ENCODE measurements at regions not wholly inside any gene's neighbourhood (a gene's known extent, or its start where the extent isn't known, plus 50 kb on each side); places are given as distances from the start of the nearest gene placed in this dataset.

GRCh38 chr11:38282718-38283117 is 1684.7 kb upstream of the RAG2 start:
- H2BK15ac ChIP-seq (ENCODE audit: low read depth, low read length), result no peak overlapping the region
- no peak overlapping the region for H2AK5ac ChIP-seq (ENCODE audit: insufficient read length, low read length)
- H3K27me3 ChIP-seq (ENCODE audit: insufficient read depth, low read length), result no peaks in the 10 kb centered on the region
- no peaks in the 10 kb centered on the region for H3K79me2 ChIP-seq (ENCODE audit: insufficient read depth, low read length)
- H3K9me3 Mint-ChIP-seq, result no peaks in the 10 kb centered on the region; a peak in 1 of 5 replicates
- H4K5ac ChIP-seq (ENCODE audit: insufficient read length, low read depth, low read length), result no peak overlapping the region
- H3K79me1 ChIP-seq (ENCODE audit: insufficient read depth, low read depth, low read length, poor library complexity, severe bottlenecking), result no peaks in the 10 kb centered on the region
- no peaks in the 10 kb centered on the region for H3K23me2 ChIP-seq (ENCODE audit: insufficient read length, low read depth, low read length, poor library complexity, severe bottlenecking)
- no peak overlapping the region for H2BK120ac ChIP-seq (ENCODE audit: low read depth, low read length, poor library complexity, severe bottlenecking)
- H2AFZ ChIP-seq (ENCODE audit: low read length), result no peak overlapping the region
- DNase-seq, result no peak
- H3K4me1 ChIP-seq (ENCODE audit: insufficient read depth, low read length), result no peaks in the 10 kb centered on the region
- no peaks in the 10 kb centered on the region for H3K36me3 Mint-ChIP-seq (ENCODE audit: insufficient read depth in 1 of 3, low read depth in 3 of 3)
- TF ChIP-seq, protein P1, sequence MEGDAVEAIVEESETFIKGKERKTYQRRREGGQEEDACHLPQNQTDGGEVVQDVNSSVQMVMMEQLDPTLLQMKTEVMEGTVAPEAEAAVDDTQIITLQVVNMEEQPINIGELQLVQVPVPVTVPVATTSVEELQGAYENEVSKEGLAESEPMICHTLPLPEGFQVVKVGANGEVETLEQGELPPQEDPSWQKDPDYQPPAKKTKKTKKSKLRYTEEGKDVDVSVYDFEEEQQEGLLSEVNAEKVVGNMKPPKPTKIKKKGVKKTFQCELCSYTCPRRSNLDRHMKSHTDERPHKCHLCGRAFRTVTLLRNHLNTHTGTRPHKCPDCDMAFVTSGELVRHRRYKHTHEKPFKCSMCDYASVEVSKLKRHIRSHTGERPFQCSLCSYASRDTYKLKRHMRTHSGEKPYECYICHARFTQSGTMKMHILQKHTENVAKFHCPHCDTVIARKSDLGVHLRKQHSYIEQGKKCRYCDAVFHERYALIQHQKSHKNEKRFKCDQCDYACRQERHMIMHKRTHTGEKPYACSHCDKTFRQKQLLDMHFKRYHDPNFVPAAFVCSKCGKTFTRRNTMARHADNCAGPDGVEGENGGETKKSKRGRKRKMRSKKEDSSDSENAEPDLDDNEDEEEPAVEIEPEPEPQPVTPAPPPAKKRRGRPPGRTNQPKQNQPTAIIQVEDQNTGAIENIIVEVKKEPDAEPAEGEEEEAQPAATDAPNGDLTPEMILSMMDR (conservative IDR thresholded peaks at IDR 0.05), result no peak
- H3K18ac ChIP-seq (ENCODE audit: insufficient read length, low read depth, low read length), result no peak overlapping the region
- no peak overlapping the region for H2BK5ac ChIP-seq (ENCODE audit: insufficient read length, low read length)
- H4K20me1 ChIP-seq (ENCODE audit: control insufficient read depth, insufficient read depth, insufficient read length), result no peaks in the 10 kb centered on the region
- H3K27me3 Mint-ChIP-seq (ENCODE audit: low read depth), result no peaks in the 10 kb centered on the region
- H4K8ac ChIP-seq (replicated peaks; ENCODE audit: insufficient read length, low read depth, low read length), result no peak overlapping the region
- H3K4me1 Mint-ChIP-seq, result no peaks in the 10 kb centered on the region
- no peak overlapping the region for H3T11ph ChIP-seq (ENCODE audit: low read length)
- H3K4me3 Mint-ChIP-seq, result no peak overlapping the region
- no peak overlapping the region for H3K27ac Mint-ChIP-seq
- H3K27ac ChIP-seq (ENCODE audit: insufficient read length, low read depth, low read length), result no peak overlapping the region
- no peaks in the 10 kb centered on the region for H3K9me3 ChIP-seq (ENCODE audit: control insufficient read depth, low read depth, low read length)
- H3K56ac ChIP-seq (ENCODE audit: insufficient read length, low read depth, low read length), result no peak overlapping the region
- no peak overlapping the region for H3K23ac ChIP-seq (ENCODE audit: insufficient read length, low read depth, low read length)
- no peak overlapping the region for H2BK12ac ChIP-seq (ENCODE audit: insufficient read length, low read depth, low read length)
- H4K91ac ChIP-seq (ENCODE audit: insufficient read length, low read depth, low read length), result no peak overlapping the region
- H3K9ac ChIP-seq (ENCODE audit: extremely low read depth, insufficient read length, low read length), result no peak overlapping the region
- no peak overlapping the region for H3K14ac ChIP-seq (ENCODE audit: insufficient read depth, low read length)
- H2BK20ac ChIP-seq (ENCODE audit: low read depth, low read length, poor library complexity, severe bottlenecking), result no peak overlapping the region
- WGBS (ENCODE audit: extremely low coverage, insufficient read length, low lambda C conversion rate), result no CpG with 5 or more reads among the region's 4 CpGs
- H3K4me2 ChIP-seq (ENCODE audit: insufficient read depth, insufficient read length, low read length), result no peak overlapping the region
- H3K4ac ChIP-seq (ENCODE audit: low read depth, low read length), result no peak overlapping the region
